H1 (cell line): ENCODE measurements at regions not wholly inside any gene's neighbourhood (a gene's known extent, or its start where the extent isn't known, plus 50 kb on each side); places are given as distances from the start of the nearest gene placed in this dataset.

Experiments used
- CTCF ChIA-PET: fragments of 300-600 bp; sonication (Branson Sonifier 250); formaldehyde crosslinking; loops from one replicate; lab custom pipeline; 2021; ENCODE audit not compliant: partially characterized antibody; lab: Charles Lee
- POLR2A ChIA-PET: fragments of 300-600 bp; sonication (Branson Sonifier 250); formaldehyde crosslinking; loops from one replicate; lab custom pipeline; 2021; ENCODE audit warnings: inconsistent platforms; ENCODE audit not compliant: partially characterized antibody; lab: Charles Lee
- DNase-seq, 2 experiments: peaks; one replicate each; pipeline versions ENCODE4 v3.0.0 to v3.0.0-alpha.2; 2010 to 2022; ENCODE audit warnings: low spot score in 2 of 2, low read depth in 1 of 2, mixed read lengths in 1 of 2
- FAIRE-seq: peaks from 2 replicates; lab custom pipeline; 2011; peaks lifted over from hg19 to GRCh38; lab: Jason Lieb, UNC
- H2AFZ ChIP-seq: 2 replicates; pipeline ENCODE4 v1.8.1; 2012; ENCODE audit warnings: low read length, inconsistent platforms
- H2AK5ac ChIP-seq: 2 replicates; pipeline ENCODE4 v1.6.1; 2013; ENCODE audit warnings: low read depth, low read length
- H2BK120ac ChIP-seq: replicated peaks from 2 replicates; pipeline ENCODE3; 2013; ENCODE audit warnings: low read depth, low read length, inconsistent platforms
- H2BK12ac ChIP-seq: 2 replicates; pipeline ENCODE4 v1.6.1; 2013; ENCODE audit warnings: low read depth, low read length
- H2BK15ac ChIP-seq: 2 replicates; pipeline ENCODE4 v1.6.1; 2013; ENCODE audit warnings: low read length
- H2BK20ac ChIP-seq: 2 replicates; pipeline ENCODE4 v1.6.1; 2013; ENCODE audit warnings: low read length
- H2BK5ac ChIP-seq: 2 replicates; pipeline ENCODE4 v1.6.1; 2013; ENCODE audit warnings: low read depth, low read length
- H3K14ac ChIP-seq: 2 replicates; pipeline ENCODE4 v1.6.1; 2013; ENCODE audit warnings: inconsistent platforms; ENCODE audit not compliant: insufficient read length
- H3K18ac ChIP-seq: 2 replicates; pipeline ENCODE4 v1.6.1; 2013; ENCODE audit warnings: low read length; ENCODE audit errors: extremely low read depth
- H3K23ac ChIP-seq: 2 replicates; pipeline ENCODE4 v1.6.1; 2013; ENCODE audit warnings: inconsistent platforms; ENCODE audit not compliant: insufficient read length
- H3K23me2 ChIP-seq: 2 replicates; pipeline ENCODE4 v1.6.1; 2013; ENCODE audit warnings: low read depth, low read length
- H3K27ac ChIP-seq: 2 replicates; pipeline ENCODE4 v1.6.1; 2011; ENCODE audit warnings: low read depth, low read length, inconsistent platforms
- H3K27me3 ChIP-seq, 4 experiments: replicated peaks in 1 of 4; 1 replicate in 1 of 4; 2 replicates in 3 of 4; pipeline versions ENCODE4 v1.6.1 to v1.8.1; 2011 to 2013; ENCODE audit warnings: low read length in 3 of 4, mild to moderate bottlenecking in 3 of 4, inconsistent platforms in 2 of 4, mixed read lengths in 2 of 4, moderate library complexity in 1 of 4; ENCODE audit not compliant: control insufficient read depth in 3 of 4, insufficient read depth in 3 of 4; ENCODE audit errors: extremely low read depth in 1 of 4
- H3K36me3 ChIP-seq, 4 experiments: 2 replicates each; pipeline versions ENCODE4 v1.6.1 to v1.8.1; 2011 to 2013; ENCODE audit warnings: mild to moderate bottlenecking in 4 of 4, low read length in 3 of 4, moderate library complexity in 2 of 4, control low read depth in 1 of 4, inconsistent platforms in 1 of 4; ENCODE audit not compliant: insufficient read depth in 4 of 4, control insufficient read depth in 2 of 4
- H3K4ac ChIP-seq: replicated peaks from 2 replicates; pipeline ENCODE3; 2013; ENCODE audit warnings: low read length, low read depth, mixed read lengths, inconsistent platforms; ENCODE audit not compliant: insufficient read length
- H3K4me1 ChIP-seq, 4 experiments: replicated peaks in 1 of 4; 1 replicate in 1 of 4; 2 replicates in 3 of 4; pipeline versions ENCODE4 v1.6.1 to v1.8.1; 2011 to 2013; ENCODE audit warnings: low read length in 3 of 4, inconsistent platforms in 2 of 4, mixed read lengths in 1 of 4; ENCODE audit not compliant: insufficient read depth in 4 of 4, control insufficient read depth in 3 of 4
- H3K4me2 ChIP-seq, 2 experiments: 2 replicates each; pipeline versions ENCODE4 v1.6.1 to v1.8.1; 2011 to 2013; ENCODE audit warnings: low read depth in 2 of 2, low read length in 2 of 2, control low read depth in 1 of 2, inconsistent platforms in 1 of 2, mild to moderate bottlenecking in 1 of 2; ENCODE audit not compliant: insufficient read depth in 1 of 2
- H3K4me3 ChIP-seq, 4 experiments: fragments of 200-600, 300-600 bp in 1 of 4; sonication (generic), shearing (Covaris generic), sonication (Bioruptor Twin) in 1 of 4; 2 replicates each; pipeline versions ENCODE4 v1.5.1 to v1.8.1; 2011 to 2016; ENCODE audit warnings: low read length in 4 of 4, low read depth in 3 of 4, control low read depth in 2 of 4, inconsistent platforms in 2 of 4, mild to moderate bottlenecking in 2 of 4, mixed read lengths in 1 of 4, moderate library complexity in 1 of 4; ENCODE audit not compliant: insufficient read depth in 2 of 4; ENCODE audit errors: extremely low read depth in 1 of 4
- H3K56ac ChIP-seq: replicated peaks from 2 replicates; pipeline ENCODE3; 2013; ENCODE audit warnings: low read depth, mild to moderate bottlenecking, mixed read lengths, low read length, inconsistent platforms; ENCODE audit not compliant: insufficient read length
- H3K79me1 ChIP-seq: 2 replicates; pipeline ENCODE4 v1.6.1; 2013; ENCODE audit warnings: low read depth, low read length, control low read depth
- H3K79me2 ChIP-seq, 2 experiments: 2 replicates each; pipeline versions ENCODE4 v1.6.1 to v1.8.1; 2012 to 2013; ENCODE audit warnings: low read length in 2 of 2, mild to moderate bottlenecking in 2 of 2, inconsistent platforms in 1 of 2; ENCODE audit not compliant: insufficient read depth in 2 of 2, control insufficient read depth in 1 of 2
- H3K9ac ChIP-seq, 4 experiments: replicated peaks in 1 of 4; 1 replicate in 1 of 4; 2 replicates in 3 of 4; pipeline versions ENCODE4 v1.6.1 to v1.8.1; 2011 to 2013; ENCODE audit warnings: low read depth in 3 of 4, low read length in 3 of 4, control low read depth in 2 of 4, mild to moderate bottlenecking in 2 of 4, moderate library complexity in 2 of 4, inconsistent platforms in 1 of 4; ENCODE audit errors: extremely low read depth in 1 of 4
- H3K9me3 ChIP-seq, 2 experiments: 2 replicates each; pipeline versions ENCODE4 v1.6.1 to v1.8.1; 2012 to 2013; ENCODE audit warnings: mild to moderate bottlenecking in 2 of 2, moderate library complexity in 2 of 2, control low read depth in 1 of 2, inconsistent platforms in 1 of 2, low read depth in 1 of 2, low read length in 1 of 2, mixed read lengths in 1 of 2; ENCODE audit not compliant: insufficient read depth in 2 of 2
- H4K20me1 ChIP-seq, 2 experiments: replicated peaks in 1 of 2; 2 replicates each; pipeline versions ENCODE3 to v1.8.1; 2011 to 2013; ENCODE audit warnings: inconsistent platforms in 2 of 2, low read length in 2 of 2, mild to moderate bottlenecking in 1 of 2; ENCODE audit not compliant: insufficient read depth in 2 of 2, control insufficient read depth in 1 of 2
- H4K5ac ChIP-seq: 2 replicates; pipeline ENCODE4 v1.6.1; 2013; ENCODE audit warnings: low read length, low read depth, mixed read lengths, inconsistent platforms; ENCODE audit not compliant: insufficient read length
- H4K8ac ChIP-seq: 2 replicates; pipeline ENCODE4 v1.8.0; 2013; ENCODE audit warnings: mild to moderate bottlenecking, moderate library complexity, low read length, inconsistent platforms; ENCODE audit not compliant: insufficient read depth; ENCODE audit errors: extremely low read depth
- H4K91ac ChIP-seq: replicated peaks from 2 replicates; pipeline ENCODE3; 2013; ENCODE audit warnings: low read length, mixed read lengths, inconsistent platforms; ENCODE audit not compliant: insufficient read length
- CHD7 ChIP-seq: fragments of 300-600 bp; sonication (generic); IDR thresholded peaks from 2 replicates; pipeline ENCODE4 v1.7.1; 2012; ENCODE audit warnings: low read length, moderate library complexity, mild to moderate bottlenecking, inconsistent platforms; ENCODE audit not compliant: insufficient replicate concordance
- WGBS, 2 experiments: shearing (Covaris generic) in 1 of 2; methylation state at CpG; one replicate each; pipeline versions ENCODE4 v1.1.6 to v1.1.7; 2013 to 2015; ENCODE audit warnings: low lambda C conversion rate in 2 of 2, mixed read lengths in 2 of 2, inconsistent platforms in 1 of 2, low coverage in 1 of 2, missing lambda C conversion rate in 1 of 2; ENCODE audit not compliant: insufficient replicate concordance in 2 of 2, insufficient coverage in 1 of 2, insufficient read length in 1 of 2; ENCODE audit errors: extremely low coverage in 1 of 2, missing lambda C conversion rate in 1 of 2; 5-methylcytosine and 5-hydroxymethylcytosine counted together

- Histone ChIP-seq H2BK120ac (no peak overlapping the region), H3K9ac (no peak overlapping the region), H2BK5ac (no peak overlapping the region), H2BK12ac (no peak overlapping the region), H2AK5ac (no peak overlapping the region), H3K79me2 (no peaks in the 10 kb centered on the region), H3K56ac (no peak overlapping the region), H3K4ac (no peak overlapping the region), H3K23ac (no peak overlapping the region), H3K14ac (no peak overlapping the region), H4K20me1 (no peaks in the 10 kb centered on the region), H2BK15ac (no peak overlapping the region), H3K36me3 (no peaks in the 10 kb centered on the region), H3K27me3 (no peaks in the 10 kb centered on the region), H2BK20ac (no peak overlapping the region), H2AFZ (0 out of 2 replicates have a peak overlapping the region, but pooled peaks have one; percentile 29), H3K23me2 (no peaks in the 10 kb centered on the region), H3K4me1 (no peaks in the 10 kb centered on the region), H3K4me2 (no peak overlapping the region), H4K91ac (no peak overlapping the region), H3K79me1 (no peaks in the 10 kb centered on the region), H3K27ac (no peak overlapping the region), H4K8ac (no peak overlapping the region), H4K5ac (no peak overlapping the region), H3K9me3 (no peaks in the 10 kb centered on the region), H3K4me3 (no peak overlapping the region), H3K18ac (no peak overlapping the region)
- ChIA-PET POLR2A (no interaction called here), CTCF (interaction anchor here (0.7 to 1.9 kb wide), 2 partner anchors 15 to 89 kb away, joined by 3 to 7 read pairs; no protein-coding TSS in a partner anchor)
- no peak for DNase-seq
- 85% methylated on average over 10 of the region's 10 CpGs; no CpG with 5 or more reads in 1 of the 2 experiments for WGBS, 2 experiments
- no peak for FAIRE-seq
- no peak for TF ChIP-seq CHD7
Observed at GRCh38 chr10:128646956-128647355, 520.7 kb upstream of the MKI67 start.
